ENCODE measurements at regions not wholly inside any gene's neighbourhood (a gene's known extent, or its start where the extent isn't known, plus 50 kb on each side); places are given as distances from the start of the nearest gene placed in this dataset.
"Not testable (repeated sequence)": the region's sequence is repeated elsewhere in the genome, so short reads cannot be mapped to it uniquely, and the experiment has no call there.

- not testable (repeated sequence) for TF ChIP-seq PPARD (CRISPR knock-in tag; IDR thresholded peaks at IDR 0.05); ZBED1 (IDR thresholded peaks at IDR 0.05); POLR2AphosphoS5 (IDR thresholded peaks at IDR 0.05; ENCODE audit: control insufficient read depth, insufficient read depth, low read depth, low read length); ZNF76 (CRISPR knock-in tag; IDR thresholded peaks at IDR 0.05; ENCODE audit: borderline replicate concordance); ZBTB12 (CRISPR knock-in tag; IDR thresholded peaks at IDR 0.05); VEZF1 (CRISPR knock-in tag; IDR thresholded peaks at IDR 0.05); CBX3 (IDR thresholded peaks at IDR 0.05; ENCODE audit: borderline replicate concordance in 1 of 2, low read length in 2 of 2); POLR2A (conservative IDR thresholded peaks at IDR 0.05); EP300 (IDR thresholded peaks at IDR 0.05; ENCODE audit: low read length); PHF8 (IDR thresholded peaks at IDR 0.05; ENCODE audit: borderline replicate concordance, low read length); ZNF3 (CRISPR knock-in tag; IDR thresholded peaks at IDR 0.05); E2F8 (IDR thresholded peaks at IDR 0.05; ENCODE audit: low read depth, partially characterized antibody); UBTF (IDR thresholded peaks at IDR 0.05; ENCODE audit: borderline replicate concordance in 1 of 2, low read depth in 2 of 2, low read length in 2 of 2)
Measured at GRCh38 chr1:146682227-146683125, 255.6 kb upstream of the NBPF12 start.

Measured in K562 (cell line).